ENCODE measurements at regions not wholly inside any gene's neighbourhood (a gene's known extent, or its start where the extent isn't known, plus 50 kb on each side); places are given as distances from the start of the nearest gene placed in this dataset.

DNA sequence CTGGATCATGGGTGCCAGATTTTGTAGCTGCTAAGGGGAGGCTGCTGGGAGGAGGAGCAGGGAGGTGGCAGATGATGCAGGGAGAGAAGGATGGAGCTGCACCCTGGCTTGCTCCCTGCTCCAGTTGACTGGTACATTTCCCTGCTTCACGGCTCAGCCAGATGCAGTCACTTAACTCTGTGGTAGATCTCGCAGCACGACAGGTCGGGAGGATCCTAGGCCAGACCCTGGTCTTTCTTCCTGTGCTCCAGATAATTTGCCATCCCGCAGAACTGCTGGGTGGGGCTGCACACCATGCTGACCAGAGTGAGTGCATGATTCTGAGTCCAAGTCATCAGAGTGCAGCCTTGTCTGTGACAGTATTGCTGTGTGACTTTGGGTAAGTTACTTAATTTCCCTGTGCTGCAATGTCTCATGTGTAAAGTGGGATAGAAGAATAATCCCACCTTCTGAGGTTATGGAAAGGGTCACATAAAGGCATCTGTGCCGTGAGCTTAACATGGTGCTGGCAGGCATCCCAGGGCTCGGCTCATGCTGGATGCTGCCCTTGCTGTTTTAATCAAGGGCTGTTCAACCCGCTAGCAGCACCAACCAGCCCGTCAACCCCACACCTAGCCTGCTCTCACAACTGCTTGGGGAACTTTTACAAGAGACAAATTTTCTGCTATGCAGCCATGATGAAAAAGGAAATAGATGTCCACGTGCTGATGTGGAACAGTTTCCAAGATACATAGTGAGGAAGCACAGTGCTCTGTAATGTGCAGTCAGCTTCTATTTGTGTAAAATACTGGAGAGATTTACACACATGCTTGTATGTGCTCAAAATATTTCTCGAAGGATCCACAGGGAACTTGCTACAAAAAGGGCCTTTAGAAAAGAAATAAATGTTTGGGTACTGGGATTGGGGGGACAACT, 257.9 kb downstream of the CDH26 start:
- TF ChIP-seq POLR2AphosphoS5 (IDR thresholded peaks at IDR 0.05; ENCODE audit: low read depth): no peak
- TF ChIP-seq SPI1 (IDR thresholded peaks at IDR 0.05; ENCODE audit: borderline replicate concordance, low read depth): no peak
- no peak for TF ChIP-seq GABPA (IDR thresholded peaks at IDR 0.05; ENCODE audit: low read depth)
- TF ChIP-seq, protein P1, sequence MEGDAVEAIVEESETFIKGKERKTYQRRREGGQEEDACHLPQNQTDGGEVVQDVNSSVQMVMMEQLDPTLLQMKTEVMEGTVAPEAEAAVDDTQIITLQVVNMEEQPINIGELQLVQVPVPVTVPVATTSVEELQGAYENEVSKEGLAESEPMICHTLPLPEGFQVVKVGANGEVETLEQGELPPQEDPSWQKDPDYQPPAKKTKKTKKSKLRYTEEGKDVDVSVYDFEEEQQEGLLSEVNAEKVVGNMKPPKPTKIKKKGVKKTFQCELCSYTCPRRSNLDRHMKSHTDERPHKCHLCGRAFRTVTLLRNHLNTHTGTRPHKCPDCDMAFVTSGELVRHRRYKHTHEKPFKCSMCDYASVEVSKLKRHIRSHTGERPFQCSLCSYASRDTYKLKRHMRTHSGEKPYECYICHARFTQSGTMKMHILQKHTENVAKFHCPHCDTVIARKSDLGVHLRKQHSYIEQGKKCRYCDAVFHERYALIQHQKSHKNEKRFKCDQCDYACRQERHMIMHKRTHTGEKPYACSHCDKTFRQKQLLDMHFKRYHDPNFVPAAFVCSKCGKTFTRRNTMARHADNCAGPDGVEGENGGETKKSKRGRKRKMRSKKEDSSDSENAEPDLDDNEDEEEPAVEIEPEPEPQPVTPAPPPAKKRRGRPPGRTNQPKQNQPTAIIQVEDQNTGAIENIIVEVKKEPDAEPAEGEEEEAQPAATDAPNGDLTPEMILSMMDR (IDR thresholded peaks at IDR 0.05; ENCODE audit: insufficient read depth, low read length): no peak
- TF ChIP-seq, protein P2, sequence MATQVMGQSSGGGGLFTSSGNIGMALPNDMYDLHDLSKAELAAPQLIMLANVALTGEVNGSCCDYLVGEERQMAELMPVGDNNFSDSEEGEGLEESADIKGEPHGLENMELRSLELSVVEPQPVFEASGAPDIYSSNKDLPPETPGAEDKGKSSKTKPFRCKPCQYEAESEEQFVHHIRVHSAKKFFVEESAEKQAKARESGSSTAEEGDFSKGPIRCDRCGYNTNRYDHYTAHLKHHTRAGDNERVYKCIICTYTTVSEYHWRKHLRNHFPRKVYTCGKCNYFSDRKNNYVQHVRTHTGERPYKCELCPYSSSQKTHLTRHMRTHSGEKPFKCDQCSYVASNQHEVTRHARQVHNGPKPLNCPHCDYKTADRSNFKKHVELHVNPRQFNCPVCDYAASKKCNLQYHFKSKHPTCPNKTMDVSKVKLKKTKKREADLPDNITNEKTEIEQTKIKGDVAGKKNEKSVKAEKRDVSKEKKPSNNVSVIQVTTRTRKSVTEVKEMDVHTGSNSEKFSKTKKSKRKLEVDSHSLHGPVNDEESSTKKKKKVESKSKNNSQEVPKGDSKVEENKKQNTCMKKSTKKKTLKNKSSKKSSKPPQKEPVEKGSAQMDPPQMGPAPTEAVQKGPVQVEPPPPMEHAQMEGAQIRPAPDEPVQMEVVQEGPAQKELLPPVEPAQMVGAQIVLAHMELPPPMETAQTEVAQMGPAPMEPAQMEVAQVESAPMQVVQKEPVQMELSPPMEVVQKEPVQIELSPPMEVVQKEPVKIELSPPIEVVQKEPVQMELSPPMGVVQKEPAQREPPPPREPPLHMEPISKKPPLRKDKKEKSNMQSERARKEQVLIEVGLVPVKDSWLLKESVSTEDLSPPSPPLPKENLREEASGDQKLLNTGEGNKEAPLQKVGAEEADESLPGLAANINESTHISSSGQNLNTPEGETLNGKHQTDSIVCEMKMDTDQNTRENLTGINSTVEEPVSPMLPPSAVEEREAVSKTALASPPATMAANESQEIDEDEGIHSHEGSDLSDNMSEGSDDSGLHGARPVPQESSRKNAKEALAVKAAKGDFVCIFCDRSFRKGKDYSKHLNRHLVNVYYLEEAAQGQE (IDR thresholded peaks at IDR 0.05; ENCODE audit: insufficient replicate concordance, low read depth): no peak
- no peaks in the 10 kb centered on the region for H3K27me3 ChIP-seq (ENCODE audit: insufficient read depth, poor library complexity, severe bottlenecking)
- no peak overlapping the region for H3K27ac ChIP-seq (replicated peaks)
- no peak for DNase-seq (ENCODE audit: low read depth in 1 of 2, low spot score in 1 of 2)
- H3K4me3 ChIP-seq (replicated peaks; ENCODE audit: insufficient read depth, low read length): no peak overlapping the region

DNA sequence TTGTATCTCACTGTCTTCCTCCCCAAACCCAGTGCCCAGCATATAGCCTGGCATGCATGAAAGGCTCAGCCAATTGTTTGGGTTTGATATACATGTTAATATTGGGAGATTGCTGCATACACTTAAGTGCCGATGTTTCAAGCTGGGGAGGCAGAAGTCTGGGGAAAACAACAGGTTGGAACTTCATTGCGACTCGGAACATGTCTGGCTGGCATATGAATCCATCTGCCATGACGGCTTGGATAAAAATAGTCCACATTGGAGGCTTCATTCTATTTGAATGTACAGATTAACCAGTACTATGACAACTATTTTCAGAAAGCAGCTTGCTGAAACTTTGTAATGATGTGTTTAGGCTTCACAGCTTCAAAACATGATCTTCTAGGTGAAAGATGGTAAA, 261.0 kb downstream of the CDH26 start:
- Histone ChIP-seq H3K27me3 (ENCODE audit: insufficient read depth, poor library complexity, severe bottlenecking) (no peaks in the 10 kb centered on the region), H3K27ac (replicated peaks) (no peak overlapping the region), H3K4me3 (replicated peaks; ENCODE audit: insufficient read depth, low read length) (no peak overlapping the region)
- DNase-seq (ENCODE audit: low read depth in 1 of 2, low spot score in 1 of 2): no peak
- TF ChIP-seq GABPA (IDR thresholded peaks at IDR 0.05; ENCODE audit: low read depth) (no peak), SPI1 (IDR thresholded peaks at IDR 0.05; ENCODE audit: borderline replicate concordance, low read depth) (no peak), POLR2AphosphoS5 (IDR thresholded peaks at IDR 0.05; ENCODE audit: low read depth) (no peak)
- TF ChIP-seq, protein P2 (IDR thresholded peaks at IDR 0.05; ENCODE audit: insufficient replicate concordance, low read depth): no peak
- TF ChIP-seq, protein P1 (IDR thresholded peaks at IDR 0.05; ENCODE audit: insufficient read depth, low read length): no peak

DNA sequence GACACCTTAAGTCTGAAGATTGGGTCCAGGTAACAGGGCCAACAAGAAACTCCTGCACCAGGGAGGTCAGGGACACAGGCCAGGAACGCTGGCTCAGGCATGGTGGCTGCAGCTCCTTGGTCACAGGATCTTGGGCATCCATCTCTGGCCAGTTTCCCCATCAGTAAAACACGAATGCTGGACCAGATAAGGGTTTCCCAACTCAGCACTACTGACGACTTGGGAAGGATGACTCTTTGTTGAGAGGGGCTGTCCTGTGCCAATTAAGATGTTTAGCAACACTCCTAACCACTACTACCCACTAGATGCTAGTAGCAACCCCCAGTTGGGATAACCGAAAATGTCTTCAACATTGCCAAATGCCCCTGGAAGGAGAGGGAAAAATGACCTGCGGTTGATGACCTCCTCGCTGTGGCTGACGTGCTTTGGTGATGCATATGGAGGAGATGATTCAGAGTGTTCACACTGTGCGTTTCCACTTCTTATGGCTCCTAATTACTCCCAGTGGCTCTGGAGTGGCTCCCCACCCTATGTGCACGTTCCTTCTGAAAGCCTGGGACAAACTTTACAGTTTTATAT, 261.9 kb downstream of the CDH26 start:
- no peak overlapping the region for H3K27ac ChIP-seq (replicated peaks)
- no peak for TF ChIP-seq GABPA (IDR thresholded peaks at IDR 0.05; ENCODE audit: low read depth)
- TF ChIP-seq, protein P1 (IDR thresholded peaks at IDR 0.05; ENCODE audit: insufficient read depth, low read length): no peak
- TF ChIP-seq SPI1 (IDR thresholded peaks at IDR 0.05; ENCODE audit: borderline replicate concordance, low read depth): no peak
- TF ChIP-seq, protein P2 (IDR thresholded peaks at IDR 0.05; ENCODE audit: insufficient replicate concordance, low read depth): no peak
- TF ChIP-seq POLR2AphosphoS5 (IDR thresholded peaks at IDR 0.05; ENCODE audit: low read depth): no peak
- DNase-seq (ENCODE audit: low read depth in 1 of 2, low spot score in 1 of 2): no peak
- no peaks in the 10 kb centered on the region for H3K27me3 ChIP-seq (ENCODE audit: insufficient read depth, poor library complexity, severe bottlenecking)
- H3K4me3 ChIP-seq (replicated peaks; ENCODE audit: insufficient read depth, low read length): no peak overlapping the region

Data from HL-60 (cell line).